OCI-LY3 (cell line): ENCODE measurements at regions not wholly inside any gene's neighbourhood (a gene's known extent, or its start where the extent isn't known, plus 50 kb on each side); places are given as distances from the start of the nearest gene placed in this dataset.

ENCODE experiments used
- H2AFZ ChIP-seq: fragments of 200-600, 300-600 bp; shearing (Covaris generic); 2 replicates; pipeline ENCODE4 v1.6.0; 2014; ENCODE audit warnings: antibody characterized with exemption, low read depth, low read length
- H3K27ac ChIP-seq: fragments of 200-600, 300-600 bp; sonication (generic); 2 replicates; pipeline ENCODE4 v1.5.1; 2014; ENCODE audit warnings: mild to moderate bottlenecking, low read length, moderate library complexity, mixed read lengths
- H3K27me3 ChIP-seq: fragments of 200-600, 300-600 bp; sonication (generic); 2 replicates; pipeline ENCODE4 v1.6.1; 2014; ENCODE audit warnings: low read depth, low read length, mixed read lengths
- H3K36me3 ChIP-seq: fragments of 200-600, 300-600 bp; sonication (generic); replicated peaks from 2 replicates; pipeline ENCODE3; 2014; ENCODE audit warnings: low read depth, low read length, mixed read lengths
- H3K4me1 ChIP-seq: fragments of 300-600, 200-600 bp; sonication (generic); 2 replicates; pipeline ENCODE4 v1.6.1; 2014; ENCODE audit warnings: low read length, mixed read lengths
- H3K4me2 ChIP-seq: fragments of 200-600, 300-600 bp; sonication (generic); 2 replicates; pipeline ENCODE4 v1.6.1; 2014; ENCODE audit warnings: low read length, mixed read lengths
- H3K4me3 ChIP-seq: fragments of 300-600, 200-600 bp; sonication (generic); 2 replicates; pipeline ENCODE4 v1.5.1; 2014; ENCODE audit warnings: antibody characterized with exemption, mild to moderate bottlenecking, low read length, moderate library complexity
- H3K79me2 ChIP-seq: fragments of 300-600, 200-600 bp; shearing (Covaris generic); 2 replicates; pipeline ENCODE4 v1.6.1; 2014; ENCODE audit warnings: mild to moderate bottlenecking, low read length, mixed read lengths
- H3K9ac ChIP-seq: fragments of 300-600, 200-600 bp; shearing (Covaris generic); 2 replicates; pipeline ENCODE4 v1.6.0; 2014; ENCODE audit warnings: mild to moderate bottlenecking, low read length, moderate library complexity
- H3K9me3 ChIP-seq: fragments of 200-600, 300-600 bp; shearing (Covaris generic); 2 replicates; pipeline ENCODE4 v1.6.1; 2014; ENCODE audit warnings: low read length, mixed read lengths; ENCODE audit not compliant: insufficient read depth
- H4K20me1 ChIP-seq: fragments of 200-600, 300-600 bp; sonication (generic); 2 replicates; pipeline ENCODE4 v1.6.1; 2016; ENCODE audit warnings: low read length, mixed read lengths; ENCODE audit not compliant: insufficient read depth
- EZH2phosphoT487 ChIP-seq: fragments of 200-600 bp; shearing (Covaris generic); IDR thresholded peaks from 2 replicates; pipeline ENCODE4 v1.6.1; 2018; ENCODE audit warnings: antibody characterized with exemption, mixed run types, low read depth
- TF ChIP-seq, protein P1 (sequence below): fragments of 200-600, 300-600 bp; sonication (generic); IDR thresholded peaks from 2 replicates; pipeline ENCODE4 v1.5.1; 2014; ENCODE audit warnings: antibody characterized with exemption, low read length, low read depth

DNA sequence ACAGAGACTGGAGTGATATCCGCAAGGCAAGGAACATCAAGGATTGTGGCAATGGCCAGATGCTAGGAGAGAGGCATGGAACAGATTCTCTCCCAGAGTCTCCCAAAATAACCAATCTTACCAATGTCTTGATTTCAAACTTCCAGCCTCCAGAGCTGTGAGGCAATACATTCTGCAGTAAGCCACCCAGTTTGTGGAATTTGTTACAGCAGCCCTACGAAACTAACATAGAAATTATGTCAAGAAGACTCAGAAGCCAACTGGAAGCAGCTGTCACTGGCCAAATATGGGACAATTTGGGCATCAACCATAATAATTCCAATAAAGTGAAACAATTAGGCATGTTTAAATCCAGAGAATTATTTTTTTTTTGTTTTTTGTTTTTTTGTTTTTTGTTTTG is 271.1 kb downstream of the NDUFS4 start:
- Histone ChIP-seq H4K20me1 (no peaks in the 10 kb centered on the region), H3K79me2 (no peaks in the 10 kb centered on the region), H3K27ac (no peak overlapping the region), H3K9ac (no peak overlapping the region), H2AFZ (no peak overlapping the region), H3K9me3 (no peaks in the 10 kb centered on the region), H3K4me3 (no peak overlapping the region), H3K4me1 (no peaks in the 10 kb centered on the region), H3K27me3 (no peaks in the 10 kb centered on the region), H3K36me3 (no peaks in the 10 kb centered on the region), H3K4me2 (no peak overlapping the region)
- TF ChIP-seq EZH2phosphoT487 = no peak
- TF ChIP-seq, protein P1, sequence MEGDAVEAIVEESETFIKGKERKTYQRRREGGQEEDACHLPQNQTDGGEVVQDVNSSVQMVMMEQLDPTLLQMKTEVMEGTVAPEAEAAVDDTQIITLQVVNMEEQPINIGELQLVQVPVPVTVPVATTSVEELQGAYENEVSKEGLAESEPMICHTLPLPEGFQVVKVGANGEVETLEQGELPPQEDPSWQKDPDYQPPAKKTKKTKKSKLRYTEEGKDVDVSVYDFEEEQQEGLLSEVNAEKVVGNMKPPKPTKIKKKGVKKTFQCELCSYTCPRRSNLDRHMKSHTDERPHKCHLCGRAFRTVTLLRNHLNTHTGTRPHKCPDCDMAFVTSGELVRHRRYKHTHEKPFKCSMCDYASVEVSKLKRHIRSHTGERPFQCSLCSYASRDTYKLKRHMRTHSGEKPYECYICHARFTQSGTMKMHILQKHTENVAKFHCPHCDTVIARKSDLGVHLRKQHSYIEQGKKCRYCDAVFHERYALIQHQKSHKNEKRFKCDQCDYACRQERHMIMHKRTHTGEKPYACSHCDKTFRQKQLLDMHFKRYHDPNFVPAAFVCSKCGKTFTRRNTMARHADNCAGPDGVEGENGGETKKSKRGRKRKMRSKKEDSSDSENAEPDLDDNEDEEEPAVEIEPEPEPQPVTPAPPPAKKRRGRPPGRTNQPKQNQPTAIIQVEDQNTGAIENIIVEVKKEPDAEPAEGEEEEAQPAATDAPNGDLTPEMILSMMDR = no peak
